NCI-H1092 (cell line): ENCODE measurements at regions not wholly inside any gene's neighbourhood (a gene's known extent, or its start where the extent isn't known, plus 50 kb on each side); places are given as distances from the start of the nearest gene placed in this dataset.
"Not testable (repeated sequence)": the region's sequence is repeated elsewhere in the genome, so short reads cannot be mapped to it uniquely, and the experiment has no call there.

Experiments
- DNase-seq: peaks from one replicate; lab custom pipeline; 2025; lab: John Stamatoyannopoulos, UW

DNA sequence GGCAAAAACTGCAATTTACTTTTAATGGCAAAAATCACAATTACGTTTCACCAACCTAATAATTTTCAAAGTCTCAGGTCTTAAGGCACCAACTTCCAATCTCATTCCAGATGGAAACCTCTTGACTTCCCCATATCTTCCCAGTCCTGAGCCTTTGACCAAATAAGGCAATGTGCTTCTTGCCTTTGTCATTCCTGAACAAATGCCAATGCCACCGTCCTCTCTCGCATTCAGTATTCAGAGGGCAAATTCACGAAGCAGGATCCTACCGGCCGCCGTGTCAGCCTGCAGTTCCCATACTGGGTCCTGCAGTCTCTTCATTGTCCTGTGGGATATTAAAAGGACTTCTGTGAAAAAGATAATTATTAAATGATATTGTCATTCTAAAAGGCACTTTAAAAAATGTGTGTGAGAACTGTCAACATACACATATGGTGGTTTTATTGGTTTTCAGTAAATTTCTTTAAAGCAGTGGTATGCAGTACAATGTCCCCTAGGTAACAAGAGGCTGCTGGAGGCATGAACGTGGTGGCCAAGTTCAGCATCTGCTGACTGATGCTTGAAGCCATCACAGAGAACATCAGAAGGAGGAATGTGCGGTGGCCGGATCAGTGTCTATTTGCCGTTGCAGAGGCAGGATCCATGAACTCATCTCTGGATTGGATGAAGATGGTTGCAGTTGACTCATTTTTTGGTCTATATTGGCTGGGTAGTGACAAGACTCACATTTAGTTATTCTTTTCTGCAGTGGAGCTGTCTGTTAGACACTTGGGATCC is 101.4 kb upstream of the IRX4 start:
- no peak for DNase-seq

DNA sequence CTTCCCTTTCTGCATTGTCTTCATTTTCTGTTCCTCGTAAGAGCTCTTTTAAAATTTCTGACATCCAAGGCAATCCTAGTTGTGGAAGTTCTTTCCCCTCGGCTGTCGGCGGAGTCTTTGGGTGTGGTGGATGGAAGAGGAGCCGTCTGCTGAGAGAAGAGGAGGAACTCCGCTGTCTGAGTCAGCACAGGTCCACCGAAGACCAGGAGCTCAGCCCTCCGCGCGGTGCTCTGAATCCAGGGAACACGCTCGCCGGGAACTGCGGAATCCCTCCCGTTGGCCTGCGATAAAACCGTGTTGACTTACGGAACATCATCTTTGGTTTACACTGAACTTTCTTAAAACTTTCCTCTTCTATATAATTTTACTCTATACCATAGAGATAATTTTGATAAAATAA is 100.7 kb upstream of the IRX4 start:
- DNase-seq = no peak

DNA sequence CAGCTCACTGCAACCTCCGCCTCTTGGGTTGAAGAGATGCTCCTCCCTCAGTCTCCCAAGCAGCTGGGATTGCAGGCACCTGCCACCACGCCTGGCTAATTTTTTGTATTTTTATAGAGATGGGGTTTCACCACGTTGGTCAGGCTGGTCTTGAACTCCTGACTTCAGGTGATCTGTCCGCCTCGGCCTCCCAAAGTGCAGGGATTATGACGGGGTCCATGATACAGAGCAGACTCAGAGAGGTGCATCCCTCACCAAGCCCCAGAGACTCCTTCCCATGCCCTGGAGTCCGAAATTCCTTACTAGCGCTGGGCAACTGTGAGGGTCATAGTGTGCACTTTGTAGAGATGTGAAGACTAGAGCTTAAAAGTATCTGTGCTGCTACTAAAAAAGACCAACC is 99.8 kb upstream of the IRX4 start:
- DNase-seq = not testable (repeated sequence)

- no peak for DNase-seq
These were observed 93.4 kb upstream of the IRX4 start for GRCh38 chr5:1975898-1976765.

DNA sequence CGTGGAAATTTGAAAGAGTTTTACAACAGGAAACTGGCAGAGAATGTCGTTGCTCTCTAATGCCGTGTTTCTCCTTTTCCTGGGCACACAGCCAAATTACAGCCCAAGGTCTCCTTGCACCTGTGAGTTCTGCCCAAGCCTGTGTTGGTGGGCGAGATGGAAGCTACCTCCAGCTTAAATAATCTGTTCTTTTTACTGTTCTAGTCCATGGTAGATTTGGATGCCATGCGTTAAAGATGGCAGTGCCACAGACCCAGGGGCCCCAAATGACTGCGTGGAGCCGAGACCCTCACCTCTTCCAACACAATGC is 92.6 kb upstream of the IRX4 start:
- peak; percentile 2 for DNase-seq

DNA sequence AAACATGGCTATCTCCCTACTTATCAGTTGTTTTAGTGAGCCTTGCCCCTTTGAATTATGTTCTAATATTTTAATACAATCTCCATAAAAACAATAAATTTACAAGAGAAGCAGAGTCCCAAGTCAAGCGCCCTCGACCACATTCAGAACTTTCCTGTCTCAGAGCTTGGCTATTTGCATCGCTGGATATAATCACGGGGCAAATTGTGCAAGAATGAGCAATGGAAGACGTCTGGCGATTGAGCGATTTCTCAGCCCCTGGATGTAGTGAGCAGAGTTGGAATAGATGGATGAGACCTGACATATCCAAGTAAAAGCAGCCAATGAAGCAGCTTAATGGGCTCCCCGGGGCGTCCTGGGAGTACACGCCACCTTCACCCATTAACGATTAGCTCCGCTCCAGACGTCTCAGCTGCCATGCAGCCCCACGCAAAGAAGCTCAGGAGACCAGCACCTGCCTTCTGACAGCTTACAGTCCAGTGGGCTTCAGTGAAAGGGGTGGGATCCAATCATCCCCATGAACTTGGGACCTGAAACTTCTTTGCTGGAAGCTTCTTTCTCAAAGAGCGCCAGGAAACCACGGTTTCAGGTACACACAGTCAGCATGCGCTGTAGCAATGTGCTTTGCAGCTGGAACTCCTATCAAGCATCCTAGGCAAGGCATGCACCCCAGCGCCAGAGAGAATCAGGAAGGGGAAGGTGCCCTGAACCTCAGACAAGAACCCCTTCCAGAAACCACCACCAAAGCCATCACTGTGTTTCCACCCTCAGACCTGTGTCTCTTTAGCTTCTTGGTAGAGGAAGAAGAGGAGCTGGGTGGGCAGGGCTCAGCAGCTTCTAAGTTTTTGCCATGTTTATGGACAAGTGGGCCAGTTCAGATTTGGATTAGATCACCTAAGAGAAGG is 92.0 kb upstream of the IRX4 start:
- DNase-seq = no peak

DNA sequence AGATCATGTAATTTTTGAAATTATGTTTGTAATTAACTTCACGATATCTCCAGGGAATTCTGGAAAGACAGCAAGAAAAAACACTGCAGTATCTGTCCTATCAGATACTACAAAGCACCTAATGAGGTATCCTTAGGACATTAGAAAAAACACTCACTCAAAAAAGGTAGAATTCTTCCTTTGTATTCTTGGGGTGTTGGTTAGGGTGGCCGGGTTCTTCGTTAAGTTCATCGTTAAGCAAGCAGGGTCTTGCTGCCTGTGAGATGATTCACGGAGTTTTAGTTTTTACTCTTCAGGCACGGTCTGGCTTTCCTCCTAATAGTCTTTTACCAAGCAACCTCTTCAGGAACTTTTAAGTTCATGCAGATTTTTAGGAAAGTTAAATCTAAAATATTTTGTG is 91.4 kb upstream of the IRX4 start:
- no peak for DNase-seq

DNA sequence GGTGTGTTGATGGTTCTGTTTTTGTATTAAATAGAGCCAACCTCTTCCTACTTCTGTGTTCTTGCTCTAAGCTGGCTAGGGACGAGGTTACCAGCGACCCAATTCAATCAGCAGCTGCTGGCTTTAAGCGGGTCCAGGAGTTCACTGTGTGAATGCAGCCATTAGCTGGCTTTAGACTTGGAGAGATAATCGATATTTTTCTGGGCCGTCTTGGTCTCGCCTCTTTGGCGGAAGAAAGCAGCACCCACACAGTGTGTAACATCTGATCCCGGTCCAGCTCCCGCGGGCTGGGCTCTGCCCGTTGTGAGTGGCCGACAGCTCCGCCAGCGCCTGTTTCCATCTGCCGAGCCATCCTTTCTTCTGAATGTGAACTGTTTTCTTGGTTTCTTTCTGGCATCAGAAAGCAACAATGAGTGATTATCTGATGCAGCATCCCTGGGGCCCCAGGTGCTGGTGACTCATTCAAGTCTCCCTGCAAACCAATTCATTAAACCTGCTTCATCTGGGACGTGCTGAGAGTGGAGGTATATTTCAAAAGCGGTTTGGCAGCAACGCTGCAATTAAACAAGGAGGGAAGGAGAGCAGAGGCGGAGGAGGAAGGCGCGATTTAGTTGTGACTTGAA is 90.8 kb upstream of the IRX4 start:
- DNase-seq = no peak

DNA sequence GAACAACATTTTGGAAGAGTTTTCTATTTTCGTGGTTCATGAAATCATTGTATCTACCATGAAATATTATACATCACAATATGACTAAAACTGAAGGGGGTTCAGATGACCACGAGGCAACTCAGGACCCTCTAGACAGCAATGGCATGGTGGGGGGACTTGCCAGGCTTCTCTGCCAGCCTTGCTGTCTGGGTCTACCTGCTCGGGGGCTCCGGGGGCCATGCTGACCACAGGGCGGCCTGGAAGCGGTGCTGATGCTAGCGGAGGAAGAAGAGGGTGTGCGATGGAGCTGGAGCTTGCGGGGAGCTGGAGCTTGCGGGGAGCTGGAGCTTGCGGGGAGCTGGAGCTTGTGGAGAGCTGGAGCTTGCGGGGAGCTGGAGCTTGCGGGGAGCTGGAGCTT is 89.2 kb upstream of the IRX4 start:
- DNase-seq = no peak

DNA sequence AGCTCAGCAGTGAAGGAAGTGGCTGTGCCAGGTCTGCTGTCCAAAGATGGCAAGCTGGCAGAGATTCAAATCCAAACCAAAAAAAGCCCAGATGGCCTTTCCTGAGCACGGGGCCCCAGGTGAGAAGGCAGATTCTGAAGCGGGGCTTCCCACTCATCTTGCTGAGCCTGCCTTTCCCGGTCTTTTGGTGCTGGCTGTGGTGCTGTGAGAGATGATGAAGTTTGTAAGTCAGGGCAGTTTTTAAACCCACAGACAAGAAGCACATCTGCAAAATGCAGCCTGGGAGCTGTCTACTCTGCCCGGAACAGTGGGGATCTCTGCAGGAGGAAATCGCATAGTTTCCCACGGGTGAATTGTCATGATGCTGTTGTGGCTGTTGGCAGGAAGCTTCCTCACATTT is 85.0 kb upstream of the IRX4 start:
- DNase-seq = no peak

- DNase-seq = no peak
These were observed 83.7 kb upstream of the IRX4 start for GRCh38 chr5:1966461-1966860.

DNA sequence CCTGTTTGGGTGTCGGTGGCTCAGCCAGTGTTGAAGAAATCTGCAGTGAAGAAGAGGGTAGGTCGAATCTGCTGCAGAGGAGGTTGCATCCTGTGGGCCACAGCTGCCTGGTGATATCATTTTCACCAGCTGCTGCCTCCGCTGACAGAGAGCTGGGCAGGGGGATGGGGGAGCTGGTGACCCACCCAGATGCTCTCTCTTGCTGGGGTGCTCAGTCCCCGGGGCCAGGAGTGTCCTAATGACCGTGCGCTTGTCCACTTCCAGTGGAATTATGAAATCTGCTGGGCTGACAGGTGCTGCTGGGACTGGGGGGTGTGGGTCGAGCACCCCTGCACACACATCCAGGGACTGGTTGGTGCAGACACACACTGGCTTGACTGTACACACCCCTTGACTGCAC is 83.2 kb upstream of the IRX4 start:
- DNase-seq = no peak

- DNase-seq = no peak
These were observed 81.3 kb upstream of the IRX4 start for GRCh38 chr5:1963941-1964451.

GRCh38 chr5:1963358-1963757 is 80.6 kb upstream of the IRX4 start:
- DNase-seq = no peak

GRCh38 chr5:1962619-1963355 is 80.1 kb upstream of the IRX4 start:
- no peak for DNase-seq

DNA sequence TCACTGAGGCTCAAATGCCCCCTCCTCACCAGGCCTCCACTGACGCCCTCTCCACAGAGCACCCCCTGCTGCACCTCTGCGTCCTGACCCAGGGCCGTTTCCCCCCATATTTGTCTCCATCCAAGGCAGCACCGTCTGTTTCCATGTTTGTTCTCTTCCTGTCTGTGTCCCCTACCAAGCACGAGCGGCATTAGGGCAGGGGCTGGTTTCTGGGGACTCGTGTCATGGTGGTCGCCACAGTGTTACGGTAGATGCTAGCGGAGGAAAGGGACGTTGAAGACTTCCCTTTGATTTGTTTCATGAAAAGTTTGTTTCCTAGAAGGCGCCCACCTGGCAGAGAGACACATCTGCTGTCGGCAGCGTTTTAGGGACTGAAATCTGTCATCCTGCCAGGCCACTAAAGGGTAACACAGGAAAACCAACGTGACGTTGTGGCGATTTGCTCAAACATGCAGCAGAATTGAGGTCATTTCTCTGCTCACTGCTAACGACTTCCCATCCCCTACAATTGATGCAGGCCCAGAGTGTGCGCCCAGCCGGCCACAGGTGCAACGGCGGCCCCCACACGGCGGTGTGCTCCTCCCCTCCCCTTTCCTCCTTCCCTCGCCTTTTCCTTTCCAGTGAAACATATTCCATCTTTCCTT is 79.3 kb upstream of the IRX4 start:
- no peak for DNase-seq

GRCh38 chr5:1961304-1961946 is 78.7 kb upstream of the IRX4 start:
- DNase-seq = no peak

- no peak for DNase-seq
These were observed 78.0 kb upstream of the IRX4 start for GRCh38 chr5:1960595-1961303.
